Endothelial cell of umbilical vein (primary cell): ENCODE measurements at regions not wholly inside any gene's neighbourhood (a gene's known extent, or its start where the extent isn't known, plus 50 kb on each side); places are given as distances from the start of the nearest gene placed in this dataset.

ENCODE experiments used
- BruUV-seq: library from RNA; stranded (reverse); fragments of 400-500 nt; replicated peaks from 2 replicates; lab custom pipeline; 2021; lab: Mats Ljungman, UMichigan
- CTCF ChIA-PET: fragments of 300-600, 350-600 bp; sonication (Branson Sonifier 250); formaldehyde crosslinking; loops from one replicate; lab custom pipeline; 2021; ENCODE audit warnings: antibody characterized with exemption, inconsistent platforms; lab: Charles Lee
- POLR2A ChIA-PET: fragments of 300-600, 350-600 bp; sonication (Branson Sonifier 250); formaldehyde crosslinking; loops from one replicate; lab custom pipeline; 2021; ENCODE audit warnings: antibody characterized with exemption, inconsistent platforms; lab: Charles Lee
- DNase-seq: peaks from one replicate; pipeline ENCODE4 v3.0.0-alpha.2; 2011; ENCODE audit warnings: low read depth, low spot score
- FAIRE-seq: peaks from 2 replicates; lab custom pipeline; 2011; peaks lifted over from hg19 to GRCh38; lab: Jason Lieb, UNC
- H2AFZ ChIP-seq: 2 replicates; pipeline ENCODE4 v1.6.0; 2012; ENCODE audit warnings: low read depth, low read length, control low read depth, inconsistent platforms
- H3K27ac ChIP-seq: 2 replicates; pipeline ENCODE4 v1.5.1; 2011; ENCODE audit warnings: low read depth, mild to moderate bottlenecking, control low read depth, low read length, moderate library complexity; ENCODE audit not compliant: insufficient read depth
- H3K27me3 ChIP-seq, 2 experiments: 2 replicates each; pipeline versions ENCODE4 v1.6.0 to v1.6.1; 2011; ENCODE audit warnings: low read length in 2 of 2, mixed read lengths in 1 of 2; ENCODE audit not compliant: control insufficient read depth in 2 of 2, insufficient read depth in 2 of 2
- H3K36me3 ChIP-seq, 2 experiments: 2 replicates in 1 of 2; 3 replicates in 1 of 2; pipeline ENCODE4 v1.5.1; 2011; ENCODE audit warnings: low read length in 2 of 2, mild to moderate bottlenecking in 1 of 2, moderate library complexity in 1 of 2; ENCODE audit not compliant: control insufficient read depth in 2 of 2, insufficient read depth in 2 of 2; ENCODE audit errors: extremely low read depth in 1 of 2
- H3K4me1 ChIP-seq: 3 replicates; pipeline ENCODE4 v1.5.1; 2011; ENCODE audit warnings: mild to moderate bottlenecking, low read length; ENCODE audit not compliant: control insufficient read depth, insufficient read depth; ENCODE audit errors: extremely low read depth
- H3K4me2 ChIP-seq: 2 replicates; pipeline ENCODE4 v1.6.1; 2011; ENCODE audit warnings: low read length, control low read depth, mixed read lengths; ENCODE audit not compliant: insufficient read depth
- H3K4me3 ChIP-seq, 3 experiments: fragments of 200-600 bp in 1 of 3; sonication (generic), shearing (Covaris generic) in 1 of 3; replicated peaks in 1 of 3; 2 replicates each; pipeline ENCODE4 v1.5.1; 2011 to 2016; ENCODE audit warnings: control low read depth in 3 of 3, low read length in 3 of 3, mild to moderate bottlenecking in 2 of 3, inconsistent platforms in 1 of 3, low read depth in 1 of 3, moderate library complexity in 1 of 3; ENCODE audit not compliant: insufficient read depth in 1 of 3
- H3K79me2 ChIP-seq: 2 replicates; pipeline ENCODE4 v1.6.0; 2012; ENCODE audit warnings: low read length, inconsistent platforms; ENCODE audit not compliant: control insufficient read depth, insufficient read depth
- H3K9ac ChIP-seq: replicated peaks from 2 replicates; pipeline ENCODE3; 2011; ENCODE audit warnings: low read length, control low read depth; ENCODE audit not compliant: insufficient read depth; ENCODE audit errors: extremely low read depth
- H3K9me1 ChIP-seq: replicated peaks from 3 replicates; pipeline ENCODE4 v1.6.0; 2011; ENCODE audit warnings: mild to moderate bottlenecking, low read length; ENCODE audit not compliant: control insufficient read depth, insufficient read depth; ENCODE audit errors: extremely low read depth
- H3K9me3 ChIP-seq: replicated peaks from 2 replicates; pipeline ENCODE4 v1.5.1; 2012; ENCODE audit warnings: low read length, inconsistent platforms; ENCODE audit not compliant: control insufficient read depth, insufficient read depth
- H4K20me1 ChIP-seq: replicated peaks from 2 replicates; pipeline ENCODE3; 2011; ENCODE audit warnings: mild to moderate bottlenecking, low read length; ENCODE audit not compliant: control insufficient read depth, insufficient read depth; ENCODE audit errors: extremely low read depth
- CTCF ChIP-seq, 2 donors: IDR thresholded peaks; 1 replicate in 1 of 2; 2 replicates in 1 of 2; pipeline ENCODE4 v1.5.1; 2011; ENCODE audit warnings: low read length in 2 of 2, mild to moderate bottlenecking in 2 of 2, moderate library complexity in 2 of 2, control low read depth in 1 of 2, inconsistent platforms in 1 of 2, low read depth in 1 of 2; ENCODE audit not compliant: insufficient read depth in 1 of 2; ENCODE audit errors: extremely low read depth in 1 of 2
- EZH2 ChIP-seq: IDR thresholded peaks from 2 replicates; pipeline ENCODE4 v1.6.1; 2012; ENCODE audit warnings: borderline replicate concordance, low read depth, mild to moderate bottlenecking, moderate library complexity, low read length, inconsistent platforms; ENCODE audit not compliant: severe bottlenecking
- FOS ChIP-seq: IDR thresholded peaks from 2 replicates; pipeline ENCODE4 v1.6.1; 2011; ENCODE audit warnings: mild to moderate bottlenecking, low read length, moderate library complexity, borderline replicate concordance; ENCODE audit not compliant: insufficient read depth
- GATA2 ChIP-seq: IDR thresholded peaks from 2 replicates; pipeline ENCODE4 v1.7.0; 2011; ENCODE audit warnings: low read depth, mild to moderate bottlenecking, moderate library complexity, mixed read lengths, low read length; ENCODE audit not compliant: insufficient read length, insufficient read depth
- JUN ChIP-seq: IDR thresholded peaks from 2 replicates; pipeline ENCODE4 v1.6.1; 2011; ENCODE audit warnings: borderline replicate concordance, low read depth; ENCODE audit not compliant: insufficient read length, insufficient read depth
- MAX ChIP-seq: IDR thresholded peaks from 2 replicates; pipeline ENCODE4 v1.6.1; 2011; ENCODE audit not compliant: insufficient read depth, insufficient read length
- MYC ChIP-seq: IDR thresholded peaks from one replicate; pipeline ENCODE4 v1.6.1; 2011; ENCODE audit warnings: mild to moderate bottlenecking, low read depth, low read length
- POLR2A ChIP-seq: IDR thresholded peaks from 2 replicates; pipeline ENCODE4 v1.6.1; 2012; ENCODE audit warnings: low read depth, mild to moderate bottlenecking, control low read depth, low read length
- POLR2AphosphoS5 ChIP-seq: IDR thresholded peaks from 2 replicates; pipeline ENCODE4 v1.6.1; 2012; ENCODE audit warnings: low read depth, mild to moderate bottlenecking, control low read depth, low read length, moderate library complexity; ENCODE audit not compliant: insufficient read depth
- dilution Hi-C: fragments of 300-500 bp; cut with MboI; formaldehyde crosslinking; loops from one replicate; pipeline ENCODE4 v1.15.0; 2019; ENCODE audit warnings: low sequenced_read_pairs; ENCODE audit not compliant: extremely low pct_ligation_motif_present
- intact Hi-C: fragments of 100-400 bp; cut with micrococcal nuclease; formaldehyde crosslinking; loops from one replicate; pipeline ENCODE4 v1.10.0; 2022

- BruUV-seq = no TSS peak
- Histone ChIP-seq H3K9me3 (no peaks in the 10 kb centered on the region), H3K4me1 (no peaks in the 10 kb centered on the region), H3K79me2 (no peaks in the 10 kb centered on the region), H3K4me3 (no peak overlapping the region), H4K20me1 (no peaks in the 10 kb centered on the region), H3K9me1 (no peaks in the 10 kb centered on the region), H3K36me3 (no peaks in the 10 kb centered on the region), H3K27ac (no peak overlapping the region), H3K4me2 (no peak overlapping the region), H3K9ac (no peak overlapping the region), H3K27me3 (no peaks in the 10 kb centered on the region), H2AFZ (no peak overlapping the region)
- intact Hi-C loops = no loop called here
- FAIRE-seq = no peak
- ChIA-PET POLR2A (no interaction called here), CTCF (no interaction called here)
- no peak for DNase-seq
- dilution Hi-C loops = no loop called here
- TF ChIP-seq POLR2A (no peak), EZH2 (no peak), MYC (no peak), CTCF (IDR thresholded peaks at IDR 0.05; ENCODE audit: extremely low read depth in 1 of 2, insufficient read depth in 1 of 2, low read depth in 1 of 2, low read length in 2 of 2) (no peak), FOS (no peak), POLR2AphosphoS5 (no peak), JUN (no peak), MAX (no peak), GATA2 (no peak)
Measured at GRCh38 chr4:178856139-178856800, 1414.0 kb upstream of the AGA start.
